Fibroblast of skin of abdomen (primary cell): ENCODE measurements at regions not wholly inside any gene's neighbourhood (a gene's known extent, or its start where the extent isn't known, plus 50 kb on each side); places are given as distances from the start of the nearest gene placed in this dataset.
A peak's percentile ranks its signal among the peaks of the same experiment; 100 is the strongest.

Experiments
- DNase-seq: peaks from one replicate; pipeline ENCODE4 v3.0.0-alpha.2; 2013

DNA sequence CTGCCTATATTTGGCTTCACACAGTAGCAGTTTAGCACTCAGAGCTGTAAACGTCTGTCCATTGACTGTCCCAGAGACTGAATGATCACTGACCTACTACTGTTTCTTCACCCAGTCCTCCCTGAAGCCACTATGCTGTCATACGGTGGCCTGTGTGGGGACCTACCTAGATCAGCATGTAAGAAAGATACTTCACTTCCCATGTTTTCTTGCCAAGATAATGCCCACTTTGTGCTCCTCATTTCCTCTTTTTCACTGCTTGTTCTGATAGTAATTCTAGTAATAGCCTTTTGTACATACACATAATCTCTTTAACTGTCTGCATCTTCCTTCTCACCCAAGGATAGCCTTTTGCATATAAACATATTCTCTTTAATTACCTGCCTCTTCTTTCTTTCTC, 109.9 kb upstream of the TIAM2 start:
- DNase-seq = no peak

DNA sequence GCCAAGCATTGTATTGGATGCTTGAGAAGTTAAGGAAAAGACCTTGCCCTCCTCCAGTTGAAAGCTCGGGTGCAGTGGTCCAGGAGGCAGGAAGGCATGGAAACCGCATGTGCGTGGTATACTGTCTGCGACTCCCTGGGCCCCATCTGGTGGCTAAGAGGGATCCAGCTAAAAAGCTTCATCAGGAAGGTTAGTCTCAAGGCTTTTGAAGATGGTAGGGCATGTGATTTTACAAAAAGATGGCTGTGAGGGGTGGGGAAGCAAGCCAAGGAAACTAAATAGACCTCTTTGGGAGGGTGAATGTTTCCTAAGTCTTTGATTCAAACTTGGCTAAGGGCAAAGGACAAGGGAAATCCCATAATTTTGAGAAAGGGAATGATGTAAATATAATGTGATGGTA, 109.1 kb upstream of the TIAM2 start:
- no peak for DNase-seq

DNA sequence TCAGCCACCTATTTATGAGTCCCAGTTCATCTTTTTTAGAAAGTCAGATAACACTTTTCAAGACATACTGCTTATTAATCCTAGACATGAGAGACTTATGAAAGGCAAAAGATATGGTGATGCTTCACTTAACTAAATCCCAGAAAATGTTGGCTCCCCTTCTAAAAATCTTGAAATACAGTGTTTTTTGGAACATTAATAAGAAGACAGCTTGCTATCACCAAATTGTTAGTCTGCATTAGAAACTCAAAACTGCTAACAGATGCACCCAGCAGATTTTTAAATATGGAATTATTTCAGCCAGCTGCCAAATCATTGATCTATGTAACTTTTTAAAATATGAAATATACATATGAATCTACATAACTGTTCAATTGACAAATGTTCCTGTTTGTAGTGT, 108.6 kb upstream of the TIAM2 start:
- DNase-seq = no peak

DNA sequence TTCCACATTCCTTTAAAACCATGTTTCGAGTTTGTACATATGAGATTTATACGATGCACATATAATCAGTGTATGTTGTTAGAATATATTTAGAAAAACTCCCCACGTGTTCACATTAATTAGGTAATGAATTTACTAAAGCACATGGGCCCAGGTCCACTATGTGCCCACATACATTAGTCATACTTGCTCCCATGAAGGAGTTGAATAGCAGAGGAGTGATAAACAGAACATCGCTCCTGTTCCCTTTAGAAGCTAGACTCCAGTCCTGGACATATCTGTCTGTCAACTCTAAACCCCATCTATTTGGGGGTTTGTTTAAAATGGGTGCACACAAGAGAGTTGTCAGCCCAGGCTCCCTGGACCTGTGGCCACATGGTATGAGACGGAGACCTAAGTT, 108.1 kb upstream of the TIAM2 start:
- no peak for DNase-seq

DNA sequence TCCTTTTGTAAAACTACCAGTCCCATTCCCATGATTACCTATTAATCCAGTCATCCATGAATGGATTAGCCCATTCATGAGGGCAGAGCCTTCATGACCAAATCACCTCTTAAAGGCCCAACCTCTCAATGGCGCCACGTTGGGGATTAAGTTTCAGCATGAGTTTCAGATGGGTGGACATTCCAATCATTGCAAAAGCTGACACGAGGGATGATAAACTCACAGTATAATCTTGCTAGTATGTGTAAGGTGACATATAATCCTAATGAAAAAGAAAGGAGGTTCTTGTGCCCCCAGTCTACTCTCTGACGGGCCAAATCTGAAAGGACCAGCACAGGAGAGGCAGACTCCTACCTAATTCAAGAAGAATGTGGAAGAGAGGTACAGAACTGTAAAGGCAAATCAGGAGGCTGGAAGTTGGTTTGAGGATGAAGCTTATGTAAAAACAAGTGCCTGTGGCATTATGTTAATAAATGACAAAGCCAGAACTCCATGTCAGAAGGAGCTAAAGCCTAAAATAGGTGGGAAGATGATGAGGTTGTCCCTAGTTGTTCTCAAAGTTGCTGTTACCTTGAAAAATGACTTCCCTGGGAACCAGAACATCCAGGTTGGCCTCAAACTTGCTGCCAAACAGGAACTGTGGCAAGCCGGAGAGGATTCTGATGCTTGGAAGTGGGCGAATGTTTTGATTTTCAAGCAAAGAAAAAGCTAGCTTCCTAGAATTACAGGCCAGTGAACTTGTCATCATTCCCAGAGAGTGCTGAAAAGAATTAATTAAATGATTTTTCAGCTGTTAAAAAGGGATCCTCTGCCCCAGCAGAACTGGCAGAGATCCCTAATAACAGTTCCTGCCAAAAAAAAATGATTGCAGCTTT, 106.5 kb upstream of the TIAM2 start:
- no peak for DNase-seq

GRCh38 chr6:154890874-154891273, 104.2 kb upstream of the TIAM2 start:
- no peak for DNase-seq

DNA sequence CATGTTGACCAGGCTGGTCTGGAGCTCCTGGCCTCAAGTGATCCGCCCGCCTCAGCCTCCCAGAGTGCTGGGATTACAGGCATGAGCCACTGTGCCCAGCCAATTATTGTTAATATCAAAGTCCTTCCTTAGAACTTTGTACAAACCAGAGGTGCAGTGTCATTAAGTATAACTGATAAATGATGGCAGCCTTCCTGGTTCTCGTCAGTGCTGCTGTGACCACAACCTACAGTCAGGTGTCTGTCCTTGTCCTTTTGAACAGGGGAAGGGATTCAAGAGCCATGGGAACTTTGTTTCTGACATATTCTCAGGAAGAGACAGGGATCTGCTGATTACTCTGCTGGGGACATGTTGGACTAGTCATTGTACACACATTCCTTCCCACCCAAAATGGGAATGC, 103.2 kb upstream of the TIAM2 start:
- DNase-seq = no peak

DNA sequence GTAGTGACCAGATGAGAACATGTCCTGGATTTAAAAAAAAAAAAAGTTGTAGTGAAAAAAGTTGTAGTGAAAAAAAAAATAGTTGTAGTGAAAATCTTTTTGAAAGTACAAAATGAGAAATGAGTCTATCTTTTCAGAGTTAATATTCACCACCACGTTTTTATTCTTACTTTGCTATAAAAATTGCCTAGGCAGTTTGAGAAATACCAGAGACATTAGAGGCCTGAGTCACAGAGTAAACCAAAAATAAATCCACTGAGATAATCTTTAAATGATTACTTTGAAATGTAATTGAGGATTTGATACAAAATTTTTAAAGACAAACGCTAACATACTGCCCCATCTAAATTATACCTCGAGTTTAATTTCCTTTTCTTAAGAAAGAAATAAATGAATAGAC, 101.2 kb upstream of the TIAM2 start:
- DNase-seq = peak; percentile 45

GRCh38 chr6:154894902-154895301, 100.2 kb upstream of the TIAM2 start:
- DNase-seq = no peak

- no peak for DNase-seq
Measured at GRCh38 chr6:154895841-154896240, 99.3 kb upstream of the TIAM2 start.

- no peak for DNase-seq
Measured at GRCh38 chr6:154898821-154899220, 96.3 kb upstream of the TIAM2 start.

DNA sequence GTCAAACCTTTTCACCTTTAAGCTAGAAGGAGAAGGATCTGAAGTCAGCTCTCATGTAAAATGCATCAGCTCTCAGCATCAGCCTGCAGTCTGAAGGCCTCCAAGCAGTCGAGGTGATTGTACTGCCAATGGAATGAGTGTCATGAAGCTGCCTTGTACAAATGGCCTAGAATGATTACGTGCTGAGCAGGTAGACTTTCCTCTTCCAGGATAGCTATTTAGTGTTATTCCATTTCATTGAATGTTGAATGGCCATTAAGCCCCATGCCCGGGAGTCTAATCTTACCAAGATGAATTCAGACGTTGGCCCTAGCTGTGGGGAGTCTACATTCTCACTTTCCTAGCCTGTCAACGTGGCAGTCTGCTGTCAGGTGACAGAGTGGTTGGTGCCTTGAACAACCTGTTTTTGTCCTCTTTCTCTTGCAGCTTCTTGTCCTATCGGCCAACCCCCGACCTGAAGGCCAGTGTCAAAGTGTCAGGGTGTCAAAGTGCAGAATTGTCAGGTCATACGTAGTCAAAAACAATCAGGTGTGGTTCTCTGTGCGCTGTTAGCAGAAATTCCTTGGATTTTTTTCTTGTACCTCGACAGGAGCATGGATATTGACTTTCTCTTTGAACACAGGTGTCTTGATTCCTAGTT, 95.2 kb upstream of the TIAM2 start:
- DNase-seq = no peak

DNA sequence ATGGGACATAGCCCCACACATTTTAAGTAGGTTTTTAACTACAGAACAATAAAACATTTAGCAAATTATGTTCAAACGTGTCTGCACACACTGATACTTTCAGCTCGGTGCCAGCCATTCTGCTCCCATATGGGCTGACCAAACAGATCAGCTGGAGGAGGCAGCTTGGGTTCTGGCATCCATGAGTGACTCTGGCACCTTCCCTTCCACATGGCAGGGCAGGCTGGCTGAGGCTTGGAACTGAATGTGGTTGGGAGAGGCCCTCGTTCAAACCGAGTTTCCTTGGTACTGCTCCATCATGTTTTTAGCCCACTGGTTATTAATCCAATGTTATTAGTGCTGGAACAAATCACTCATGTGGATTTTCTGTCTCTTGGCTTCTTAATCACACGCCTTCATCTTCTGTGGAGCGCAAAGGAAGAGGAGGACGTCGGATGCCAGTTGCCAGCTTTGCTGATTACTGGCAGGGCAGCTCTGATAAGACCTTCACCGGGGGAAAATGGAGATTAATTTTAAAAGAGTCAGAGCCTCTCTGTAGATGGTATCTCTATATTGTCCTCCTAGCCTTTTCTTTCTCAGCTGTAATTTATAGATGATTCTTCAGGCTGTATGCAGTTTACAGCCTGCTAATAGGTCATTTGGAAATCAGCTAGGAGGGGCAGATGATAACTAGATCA, 93.1 kb upstream of the TIAM2 start:
- DNase-seq = no peak

DNA sequence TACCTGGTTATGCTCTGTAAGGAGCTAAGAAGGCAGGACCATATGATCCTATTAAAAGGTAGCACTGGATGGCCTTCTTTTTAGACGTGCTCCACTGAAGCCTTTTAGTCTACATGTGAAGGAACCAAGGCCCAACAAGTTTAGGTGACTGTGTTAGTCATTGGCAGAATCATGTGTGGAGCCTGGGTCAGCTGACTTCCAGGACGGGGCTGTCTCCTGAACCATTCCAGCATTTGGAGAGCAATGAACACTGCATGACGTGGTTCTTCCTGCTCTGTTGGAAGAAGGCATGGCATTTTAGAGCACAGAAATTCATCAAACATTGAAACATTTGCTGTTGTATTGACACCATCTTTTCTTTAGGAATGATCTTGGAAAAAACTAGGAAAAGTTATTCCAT, 87.8 kb upstream of the TIAM2 start:
- DNase-seq = no peak

DNA sequence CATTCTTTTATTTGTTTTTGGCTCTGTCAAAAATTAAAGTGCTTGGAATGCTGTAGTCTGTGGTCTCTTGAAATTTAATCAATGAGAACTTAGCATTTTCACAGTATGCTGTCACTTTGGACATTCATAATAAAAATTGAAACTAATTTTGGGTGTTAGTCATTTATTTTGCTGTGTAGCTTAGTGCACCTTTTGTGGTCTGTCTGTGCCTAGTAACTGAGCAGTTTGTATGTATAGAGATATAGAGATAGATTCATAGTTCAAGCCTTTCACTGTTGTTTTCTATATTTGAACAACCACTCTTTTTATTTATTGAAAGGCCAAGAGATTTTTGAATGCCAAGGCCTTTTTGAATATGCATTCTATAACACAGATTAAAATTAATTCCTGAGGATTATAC, 86.4 kb upstream of the TIAM2 start:
- DNase-seq = no peak

DNA sequence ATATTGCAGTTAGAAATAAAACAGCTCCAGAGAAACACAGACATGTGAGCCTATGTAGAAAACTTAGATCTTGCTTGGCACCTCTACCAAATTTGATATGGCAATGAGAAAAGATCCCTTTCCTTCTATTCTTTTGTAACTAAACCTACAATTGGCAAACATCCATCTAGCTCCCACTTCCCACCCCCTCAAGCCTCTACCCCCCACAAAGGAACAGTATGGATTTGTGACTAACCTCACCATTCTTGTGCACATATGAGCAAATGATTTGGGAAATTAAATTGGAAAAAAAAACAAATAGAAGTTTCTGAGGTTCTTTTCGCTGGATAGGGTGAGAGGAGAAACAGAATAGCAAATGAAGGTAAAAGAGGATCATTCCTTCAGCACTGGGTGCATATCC, 85.8 kb upstream of the TIAM2 start:
- no peak for DNase-seq

GRCh38 chr6:154909821-154910220, 85.3 kb upstream of the TIAM2 start:
- DNase-seq = peak; percentile 88

GRCh38 chr6:154914288-154914687, 80.8 kb upstream of the TIAM2 start:
- DNase-seq = no peak

DNA sequence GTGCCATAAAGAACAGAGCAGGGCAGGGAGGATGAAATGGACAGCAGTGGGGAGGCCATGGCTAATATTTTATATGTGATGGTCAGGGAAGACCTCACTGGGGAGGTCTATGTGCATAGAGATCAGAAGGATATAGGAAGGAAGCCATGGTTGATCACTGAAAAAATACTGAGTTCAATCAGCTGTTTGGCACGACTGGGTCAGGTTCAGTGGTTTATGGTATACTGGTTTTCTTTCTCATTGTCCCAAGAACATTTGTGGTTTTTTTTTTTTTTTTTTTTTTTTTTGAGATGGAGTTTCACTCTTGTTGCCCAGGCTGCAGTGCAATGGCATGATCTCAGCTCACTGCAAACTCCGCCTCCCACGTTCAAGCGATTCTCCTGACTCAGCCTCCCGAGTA, 78.3 kb upstream of the TIAM2 start:
- no peak for DNase-seq

GRCh38 chr6:154917941-154918340, 77.2 kb upstream of the TIAM2 start:
- no peak for DNase-seq

DNA sequence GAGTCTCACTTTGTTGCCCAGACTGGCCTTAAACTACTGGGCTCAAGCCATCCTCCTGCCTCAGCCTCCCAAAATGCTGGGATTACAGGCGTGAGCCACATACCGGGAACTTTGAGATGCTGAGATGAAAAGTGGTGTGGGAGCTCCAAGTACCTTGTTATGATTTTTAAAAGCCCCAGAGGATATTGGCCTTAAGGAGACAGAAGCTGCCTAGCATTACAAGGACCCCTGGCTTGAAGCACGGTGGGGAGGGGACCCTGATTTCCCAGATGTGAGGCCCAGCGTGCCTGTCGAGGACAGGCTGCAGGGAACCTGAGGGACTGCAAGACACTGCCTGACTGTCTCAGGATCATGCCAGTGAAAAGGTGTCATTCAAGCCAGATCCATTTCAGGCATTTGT, 75.3 kb upstream of the TIAM2 start:
- DNase-seq = no peak

DNA sequence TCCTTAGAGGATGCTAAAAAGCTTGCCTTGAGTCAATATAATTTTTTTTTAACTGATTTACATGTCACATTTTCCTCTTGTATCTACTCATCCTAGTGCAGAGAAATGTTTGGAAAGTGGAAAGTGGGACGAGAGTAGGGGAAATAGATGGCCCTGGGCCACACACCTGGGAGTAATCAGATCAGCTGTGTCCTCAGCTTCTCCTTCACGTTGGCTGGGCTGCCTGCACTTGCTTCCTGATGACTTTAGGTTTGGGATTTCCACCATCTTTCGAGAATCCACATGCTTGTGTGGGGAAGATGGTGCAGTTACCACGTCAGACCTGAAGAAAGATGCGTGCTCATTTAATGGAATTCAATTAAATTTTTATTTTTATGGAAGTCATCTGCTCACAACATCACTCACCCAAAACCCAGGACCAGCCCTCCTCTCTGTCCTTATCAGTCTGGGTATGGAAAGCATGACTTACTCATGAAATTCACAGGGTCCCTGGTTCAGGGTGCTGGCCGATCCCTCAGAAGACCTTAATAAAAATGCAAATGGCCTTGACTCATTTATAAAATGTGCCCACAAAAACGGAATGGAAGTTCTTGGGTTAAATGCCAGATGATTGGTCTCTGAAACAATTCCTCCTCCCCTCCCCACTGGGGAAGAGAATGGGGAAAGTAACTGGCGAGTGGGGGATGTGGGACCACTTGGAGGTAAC, 74.5 kb upstream of the TIAM2 start:
- peak; percentile 36 for DNase-seq

- DNase-seq = no peak
Measured at GRCh38 chr6:154921482-154921881, 73.6 kb upstream of the TIAM2 start.
